ENCODE measurements at regions not wholly inside any gene's neighbourhood (a gene's known extent, or its start where the extent isn't known, plus 50 kb on each side); places are given as distances from the start of the nearest gene placed in this dataset.

- TF ChIP-seq CTCF (IDR thresholded peaks at IDR 0.05 in 4 of 5, conservative IDR thresholded peaks at IDR 0.05 in 1 of 5) (no peak), POLR2A (IDR thresholded peaks at IDR 0.05) (no peak)
Measured at GRCh38 chr10:80946957-80947726, 409.4 kb downstream of the SH2D4B start.
